A549 (cell line): ENCODE measurements at regions not wholly inside any gene's neighbourhood (a gene's known extent, or its start where the extent isn't known, plus 50 kb on each side); places are given as distances from the start of the nearest gene placed in this dataset.

Experiments used
- ATAC-seq, 2 experiments: fragments of 200-7000 bp in 1 of 2; fragments of >200 bp in 1 of 2; cut with Nextera tagmentation in 1 of 2; cut with Tn5 transposase in 1 of 2; 3 replicates each; pipeline versions ENCODE4 v1.8.0 to v1.9.1; 2018 to 2020; ENCODE audit warnings: mild to moderate bottlenecking in 1 of 2, moderate library complexity in 1 of 2
- CTCF ChIA-PET: fragments of 300-600 bp; sonication (Branson Sonifier 250); formaldehyde crosslinking; extraction: SDS; loops from one replicate; lab custom pipeline; 2021; ENCODE audit warnings: antibody characterized with exemption, inconsistent platforms; lab: Yijun Ruan, JAX
- POLR2A ChIA-PET: fragments of 350-600 bp; formaldehyde crosslinking; extraction: SDS; loops from one replicate; lab custom pipeline; 2021; ENCODE audit warnings: antibody characterized with exemption, inconsistent platforms; lab: Yijun Ruan, JAX
- DNase-seq, 2 experiments: peaks; one replicate each; pipeline versions ENCODE4 v3.0.0 to v3.0.0-alpha.2; 2011 to 2016; ENCODE audit warnings: low read depth in 1 of 2, low spot score in 1 of 2
- FAIRE-seq: peaks from 2 replicates; lab custom pipeline; 2011; peaks lifted over from hg19 to GRCh38; lab: Jason Lieb, UNC
- H3K27ac ChIP-seq, 2 experiments: fragments of >200 bp; sonication (Bioruptor Twin); formaldehyde crosslinking; 3 replicates each; pipeline ENCODE4 v1.5.1; 2016 to 2017
- H3K4me1 ChIP-seq: fragments of >200 bp; sonication (Bioruptor Twin); formaldehyde crosslinking; 3 replicates; pipeline ENCODE4 v1.6.1; 2016
- H3K4me2 ChIP-seq: fragments of >200 bp; sonication (Bioruptor Twin); formaldehyde crosslinking; 3 replicates; pipeline ENCODE4 v1.6.1; 2016
- H3K4me3 ChIP-seq: fragments of >200 bp; sonication (Bioruptor Twin); formaldehyde crosslinking; 3 replicates; pipeline ENCODE4 v1.5.1; 2016
- H3K9me3 ChIP-seq: fragments of >200 bp; sonication (Bioruptor Twin); formaldehyde crosslinking; 3 replicates; pipeline ENCODE4 v1.6.1; 2016
- BCL3 ChIP-seq: fragments of >200 bp; sonication (Bioruptor Twin); formaldehyde crosslinking; IDR thresholded peaks from 3 replicates; pipeline ENCODE4 v1.6.1; 2016
- BHLHE40 ChIP-seq: IDR thresholded peaks from 2 replicates; pipeline ENCODE4 v1.6.1; 2012; ENCODE audit warnings: low read depth, low read length, inconsistent platforms
- CBX8 ChIP-seq: fragments of 200-600 bp; sonication (generic); IDR thresholded peaks from 2 replicates; pipeline ENCODE4 v1.6.1; 2016
- CEBPB ChIP-seq, 2 experiments: fragments of >200 bp in 1 of 2; sonication (Bioruptor Twin) in 1 of 2; formaldehyde crosslinking in 1 of 2; IDR thresholded peaks; 2 replicates each; pipeline ENCODE4 v1.6.1; 2012 to 2016
- CHD2 ChIP-seq: fragments of 150-350 bp; IDR thresholded peaks from 2 replicates; pipeline ENCODE4 v1.6.1; 2014; ENCODE audit warnings: low read length; ENCODE audit not compliant: partially characterized antibody
- CHD4 ChIP-seq: fragments of 200-600 bp; sonication (generic); IDR thresholded peaks from 2 replicates; pipeline ENCODE4 v1.6.1; 2016; ENCODE audit warnings: antibody characterized with exemption, mild to moderate bottlenecking, borderline replicate concordance
- CTCF ChIP-seq: fragments of >200 bp; sonication (Bioruptor Twin); formaldehyde crosslinking; IDR thresholded peaks from 3 replicates; pipeline ENCODE4 v1.5.1; 2016
- E2F6 ChIP-seq: IDR thresholded peaks from 2 replicates; pipeline ENCODE4 v1.6.1; 2012; ENCODE audit warnings: low read depth, borderline replicate concordance
- FOXS1 ChIP-seq: fragments of 250-450 bp; sonication (Bioruptor Pico); IDR thresholded peaks from 2 replicates; pipeline ENCODE4 v1.5.0; 2020; ENCODE audit warnings: mild to moderate bottlenecking, moderate library complexity
- GATA3 ChIP-seq: IDR thresholded peaks from 2 replicates; pipeline ENCODE4 v1.6.1; 2012; ENCODE audit warnings: borderline replicate concordance
- HDAC2 ChIP-seq: fragments of 200-600 bp; sonication (generic); IDR thresholded peaks from 2 replicates; pipeline ENCODE4 v1.6.1; 2016
- HOXB13 ChIP-seq: fragments of 250-450 bp; sonication (Bioruptor Pico); IDR thresholded peaks from 2 replicates; pipeline ENCODE4 v1.5.0; 2020; ENCODE audit warnings: low read depth, mild to moderate bottlenecking, moderate library complexity
- JUN ChIP-seq, 2 experiments: fragments of >200 bp; sonication (Bioruptor Twin); formaldehyde crosslinking; IDR thresholded peaks; 2 replicates in 1 of 2; 3 replicates in 1 of 2; pipeline ENCODE4 v1.6.1; 2016 to 2017
- JUNB ChIP-seq: fragments of >200 bp; sonication (Bioruptor Twin); formaldehyde crosslinking; IDR thresholded peaks from 2 replicates; pipeline ENCODE4 v1.6.1; 2016
- KDM5A ChIP-seq: fragments of 200-600 bp; sonication (generic); IDR thresholded peaks from 2 replicates; pipeline ENCODE4 v1.6.1; 2016; ENCODE audit warnings: antibody characterized with exemption, mild to moderate bottlenecking
- MAFK ChIP-seq: fragments of 450-650 bp; IDR thresholded peaks from 2 replicates; pipeline ENCODE4 v1.6.1; 2014; ENCODE audit not compliant: partially characterized antibody
- MAZ ChIP-seq: fragments of 150-350 bp; IDR thresholded peaks from 2 replicates; pipeline ENCODE4 v1.6.1; 2014; ENCODE audit warnings: antibody characterized with exemption, low read depth, low read length, borderline replicate concordance
- PBX3 ChIP-seq: IDR thresholded peaks from 2 replicates; pipeline ENCODE4 v1.6.1; 2012
- PHF8 ChIP-seq: fragments of 200-600 bp; sonication (generic); IDR thresholded peaks from 2 replicates; pipeline ENCODE4 v1.6.1; 2016; ENCODE audit warnings: low read depth, mild to moderate bottlenecking, antibody characterized with exemption, moderate library complexity, borderline replicate concordance
- POLR2AphosphoS2 ChIP-seq: conservative IDR thresholded peaks from 2 replicates; pipeline ENCODE4 v1.6.1; 2012; ENCODE audit warnings: low read length, improper control_type of control experiment, inconsistent platforms
- RFX5 ChIP-seq: fragments of 450-650 bp; IDR thresholded peaks from 2 replicates; pipeline ENCODE4 v1.7.1; 2014; ENCODE audit warnings: antibody characterized with exemption, mild to moderate bottlenecking, moderate library complexity
- SMC3 ChIP-seq: fragments of >200 bp; sonication (Bioruptor Twin); formaldehyde crosslinking; IDR thresholded peaks from 3 replicates; pipeline ENCODE4 v1.6.1; 2018; ENCODE audit warnings: inconsistent platforms
- ZFP36 ChIP-seq: fragments of 450-650 bp; IDR thresholded peaks from 2 replicates; pipeline ENCODE4 v1.6.1; 2014; ENCODE audit warnings: borderline replicate concordance; ENCODE audit not compliant: partially characterized antibody
- ZNF302 ChIP-seq: fragments of 250-450 bp; sonication (Bioruptor Pico); IDR thresholded peaks from 2 replicates; pipeline ENCODE4 v1.9.0; 2021; ENCODE audit warnings: inconsistent platforms, mild to moderate bottlenecking, moderate library complexity
- WGBS: methylation state at CpG from one replicate; pipeline ENCODE4 v1.1.6; 2017; ENCODE audit errors: missing lambda C conversion rate; 5-methylcytosine and 5-hydroxymethylcytosine counted together
- TF ChIP-seq, protein P1 (sequence below): fragments of 150-350 bp; IDR thresholded peaks from 2 replicates; pipeline ENCODE4 v1.6.1; 2014; ENCODE audit warnings: low read depth, mild to moderate bottlenecking, low read length
- TF ChIP-seq, protein P2 (sequence below): IDR thresholded peaks from 2 replicates; pipeline ENCODE4 v1.6.1; 2012

DNA sequence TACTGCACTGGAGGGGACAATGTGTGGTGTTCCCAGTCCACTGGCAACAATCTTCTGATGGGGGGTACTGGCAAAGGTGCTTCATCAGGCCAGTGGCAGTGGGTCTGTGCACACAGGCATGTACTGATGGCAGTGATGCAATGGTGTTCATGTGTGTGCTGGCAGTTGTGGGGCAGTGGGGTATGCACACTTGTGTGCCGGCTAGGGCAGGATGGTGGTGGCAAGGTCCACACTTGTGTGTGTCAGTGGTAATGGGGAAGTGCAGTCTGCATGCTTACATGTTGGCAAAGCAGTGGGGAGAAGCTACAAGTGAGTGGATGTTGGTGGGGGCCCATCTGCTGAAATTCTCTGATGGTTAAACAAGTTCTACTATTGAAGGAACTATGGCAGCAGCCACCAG, 504.6 kb upstream of the ZNF462 start:
- no peaks in the 10 kb centered on the region for H3K4me1 ChIP-seq
- no peak for FAIRE-seq
- H3K4me2 ChIP-seq, result no peak overlapping the region
- H3K4me3 ChIP-seq, result no peak overlapping the region
- no peak for ATAC-seq
- no peak overlapping the region for H3K27ac ChIP-seq
- POLR2A ChIA-PET, result no interaction called here
- no peak for DNase-seq
- TF ChIP-seq ZNF302 (CRISPR knock-in tag) (no peak), E2F6 (no peak), RFX5 (no peak), CBX8 (no peak), KDM5A (no peak), PBX3 (no peak), PHF8 (no peak), CHD4 (no peak), JUNB (no peak), MAFK (no peak)
- TF ChIP-seq, protein P1, sequence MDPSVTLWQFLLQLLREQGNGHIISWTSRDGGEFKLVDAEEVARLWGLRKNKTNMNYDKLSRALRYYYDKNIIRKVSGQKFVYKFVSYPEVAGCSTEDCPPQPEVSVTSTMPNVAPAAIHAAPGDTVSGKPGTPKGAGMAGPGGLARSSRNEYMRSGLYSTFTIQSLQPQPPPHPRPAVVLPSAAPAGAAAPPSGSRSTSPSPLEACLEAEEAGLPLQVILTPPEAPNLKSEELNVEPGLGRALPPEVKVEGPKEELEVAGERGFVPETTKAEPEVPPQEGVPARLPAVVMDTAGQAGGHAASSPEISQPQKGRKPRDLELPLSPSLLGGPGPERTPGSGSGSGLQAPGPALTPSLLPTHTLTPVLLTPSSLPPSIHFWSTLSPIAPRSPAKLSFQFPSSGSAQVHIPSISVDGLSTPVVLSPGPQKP, result no peak
- H3K9me3 ChIP-seq, result no peaks in the 10 kb centered on the region
- CTCF ChIA-PET, result no interaction called here
- 11% methylated on average over 1 of the region's 1 CpG for WGBS

DNA sequence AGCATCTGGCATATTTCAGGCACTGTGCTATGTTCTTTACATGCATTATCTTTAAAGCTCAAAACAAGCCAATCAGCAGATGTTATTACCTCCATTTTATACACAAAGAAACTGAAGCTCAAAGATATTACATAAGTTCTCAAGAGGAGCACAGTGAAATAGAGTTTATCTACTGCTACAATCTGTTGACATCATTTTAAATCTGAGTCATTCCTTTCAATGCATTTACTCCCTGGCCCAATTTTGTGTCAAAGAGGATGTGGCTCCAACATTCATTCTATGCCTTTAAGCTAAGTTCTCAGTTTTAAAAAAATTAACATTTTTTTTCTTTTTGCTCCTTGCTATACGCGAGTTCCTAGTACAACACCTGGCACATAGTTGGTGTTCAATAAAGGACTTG, 486.3 kb upstream of the ZNF462 start:
- no peak overlapping the region for H3K4me2 ChIP-seq
- DNase-seq, result no peak
- 49% methylated on average over 2 of the region's 2 CpGs for WGBS
- FAIRE-seq, result no peak
- no peak overlapping the region for H3K27ac ChIP-seq
- no peaks in the 10 kb centered on the region for H3K4me1 ChIP-seq
- no peak for ATAC-seq
- TF ChIP-seq ZFP36 (no peak), SMC3 (no peak), POLR2AphosphoS2 (no peak), MAZ (no peak), BCL3 (no peak), CEBPB (IDR thresholded peaks at IDR 0.05) (no peak), JUN (IDR thresholded peaks at IDR 0.05) (no peak), GATA3 (no peak), E2F6 (no peak), HOXB13 (CRISPR knock-in tag) (no peak), FOXS1 (no peak), BHLHE40 (no peak), ZNF302 (CRISPR knock-in tag) (no peak), HDAC2 (no peak), MAFK (no peak), CTCF (no peak), CHD2 (no peak)
- TF ChIP-seq, protein P1, result no peak
- TF ChIP-seq, protein P2, sequence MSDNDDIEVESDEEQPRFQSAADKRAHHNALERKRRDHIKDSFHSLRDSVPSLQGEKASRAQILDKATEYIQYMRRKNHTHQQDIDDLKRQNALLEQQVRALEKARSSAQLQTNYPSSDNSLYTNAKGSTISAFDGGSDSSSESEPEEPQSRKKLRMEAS, result no peak
- POLR2A ChIA-PET, result no interaction called here
- CTCF ChIA-PET, result no interaction called here
- H3K4me3 ChIP-seq, result no peak overlapping the region
- H3K9me3 ChIP-seq, result no peaks in the 10 kb centered on the region; the same call in 2 of the 3 replicates
